Activated T-cell treated with anti-CD3 and anti-CD28 coated beads for 24 hours (primary cell): ENCODE measurements at regions not wholly inside any gene's neighbourhood (a gene's known extent, or its start where the extent isn't known, plus 50 kb on each side); places are given as distances from the start of the nearest gene placed in this dataset.
"Not testable (repeated sequence)": the region's sequence is repeated elsewhere in the genome, so short reads cannot be mapped to it uniquely, and the experiment has no call there.

Source experiments
- DNase-seq: peaks from one replicate; pipeline ENCODE4 v3.0.0-alpha.2; 2020; ENCODE audit warnings: low read depth

GRCh38 chr14:31911160-31911559 is 165.9 kb upstream of the ARHGAP5 start:
- DNase-seq = no peak

GRCh38 chr14:31913370-31913769 is 163.7 kb upstream of the ARHGAP5 start:
- DNase-seq = no peak

- DNase-seq = not testable (repeated sequence)
Observed at GRCh38 chr14:31918289-31918688, 158.8 kb upstream of the ARHGAP5 start.

- DNase-seq = no peak
Observed at GRCh38 chr14:31920001-31920400, 157.1 kb upstream of the ARHGAP5 start.

- DNase-seq = no peak
Observed at GRCh38 chr14:31920989-31921650, 156.0 kb upstream of the ARHGAP5 start.

GRCh38 chr14:31921721-31922120 is 155.4 kb upstream of the ARHGAP5 start:
- no peak for DNase-seq

GRCh38 chr14:31926123-31926522 is 151.0 kb upstream of the ARHGAP5 start:
- no peak for DNase-seq

GRCh38 chr14:31926652-31927347 is 150.3 kb upstream of the ARHGAP5 start:
- DNase-seq = no peak

- DNase-seq = no peak
Observed at GRCh38 chr14:31927348-31927832, 149.7 kb upstream of the ARHGAP5 start.

GRCh38 chr14:31930070-31930469 is 147.0 kb upstream of the ARHGAP5 start:
- DNase-seq = no peak

GRCh38 chr14:31930493-31931240 is 146.4 kb upstream of the ARHGAP5 start:
- no peak for DNase-seq

- no peak for DNase-seq
Observed at GRCh38 chr14:31932675-31933074, 144.4 kb upstream of the ARHGAP5 start.

GRCh38 chr14:31933716-31934115 is 143.4 kb upstream of the ARHGAP5 start:
- no peak for DNase-seq

GRCh38 chr14:31934767-31935266 is 142.3 kb upstream of the ARHGAP5 start:
- no peak for DNase-seq

GRCh38 chr14:31935391-31935790 is 141.7 kb upstream of the ARHGAP5 start:
- DNase-seq = no peak

- DNase-seq = no peak
Observed at GRCh38 chr14:31936115-31936514, 141.0 kb upstream of the ARHGAP5 start.

GRCh38 chr14:31937730-31938346 is 139.3 kb upstream of the ARHGAP5 start:
- peak; percentile 62 for DNase-seq

- no peak for DNase-seq
Observed at GRCh38 chr14:31939934-31940333, 137.2 kb upstream of the ARHGAP5 start.

GRCh38 chr14:31941487-31941886 is 135.6 kb upstream of the ARHGAP5 start:
- no peak for DNase-seq

GRCh38 chr14:31942166-31942841 is 134.8 kb upstream of the ARHGAP5 start:
- DNase-seq = no peak

GRCh38 chr14:31943217-31943799 is 133.8 kb upstream of the ARHGAP5 start:
- no peak for DNase-seq
